Astrocyte (in vitro differentiated cells and primary cell): ENCODE measurements at regions not wholly inside any gene's neighbourhood (a gene's known extent, or its start where the extent isn't known, plus 50 kb on each side); places are given as distances from the start of the nearest gene placed in this dataset.
A peak's percentile ranks its signal among the peaks of the same experiment; 100 is the strongest.

Source experiments
- DNase-seq: peaks from one replicate; pipeline ENCODE4 v3.0.0-alpha.2; 2010; ENCODE audit warnings: low read depth
- FAIRE-seq: peaks from 2 replicates; lab custom pipeline; 2011; peaks lifted over from hg19 to GRCh38; lab: Jason Lieb, UNC
- H2AFZ ChIP-seq: 2 replicates; pipeline ENCODE4 v1.6.0; 2012; ENCODE audit warnings: low read depth, low read length, inconsistent platforms
- H3K27ac ChIP-seq: 2 replicates; pipeline ENCODE4 v1.5.1; 2011; ENCODE audit warnings: low read depth, low read length, inconsistent platforms
- H3K27me3 ChIP-seq: 2 replicates; pipeline ENCODE4 v1.6.0; 2011; ENCODE audit warnings: low read length, inconsistent platforms; ENCODE audit not compliant: insufficient read depth
- H3K36me3 ChIP-seq: 2 replicates; pipeline ENCODE4 v1.5.1; 2011; ENCODE audit warnings: low read length, inconsistent platforms; ENCODE audit not compliant: insufficient read depth
- H3K4me1 ChIP-seq: 2 replicates; pipeline ENCODE4 v1.5.1; 2011; ENCODE audit warnings: low read length, inconsistent platforms; ENCODE audit not compliant: insufficient read depth
- H3K4me2 ChIP-seq: 2 replicates; pipeline ENCODE4 v1.6.0; 2012; ENCODE audit warnings: low read length, inconsistent platforms
- H3K4me3 ChIP-seq: 2 replicates; pipeline ENCODE4 v1.5.1; 2011; ENCODE audit warnings: low read depth, mild to moderate bottlenecking, low read length, inconsistent platforms; ENCODE audit not compliant: insufficient read depth
- H3K79me2 ChIP-seq: 2 replicates; pipeline ENCODE4 v1.6.0; 2012; ENCODE audit warnings: mild to moderate bottlenecking, low read length, inconsistent platforms; ENCODE audit not compliant: insufficient read depth
- H3K9ac ChIP-seq: 2 replicates; pipeline ENCODE4 v1.6.0; 2012; ENCODE audit warnings: mild to moderate bottlenecking, low read length, inconsistent platforms
- H3K9me3 ChIP-seq: 2 replicates; pipeline ENCODE4 v1.5.1; 2012; ENCODE audit warnings: low read depth, mild to moderate bottlenecking, low read length, inconsistent platforms; ENCODE audit not compliant: insufficient read depth
- H4K20me1 ChIP-seq: 2 replicates; pipeline ENCODE4 v1.6.0; 2012; ENCODE audit warnings: low read length, inconsistent platforms; ENCODE audit not compliant: insufficient read depth
- H3K27ac Mint-ChIP-seq: one replicate; pipeline ENCODE4 v1.8.0; 2021; ENCODE audit warnings: mild to moderate bottlenecking, mixed read lengths; ENCODE audit not compliant: unreplicated experiment
- H3K27me3 Mint-ChIP-seq: one replicate; pipeline ENCODE4 v1.8.0; 2021; ENCODE audit warnings: low read depth, mixed read lengths; ENCODE audit not compliant: unreplicated experiment
- H3K36me3 Mint-ChIP-seq: one replicate; pipeline ENCODE4 v1.8.0; 2021; ENCODE audit warnings: low read depth, mixed read lengths; ENCODE audit not compliant: unreplicated experiment
- H3K4me1 Mint-ChIP-seq: one replicate; pipeline ENCODE4 v1.8.0; 2021; ENCODE audit warnings: low read depth, mixed read lengths; ENCODE audit not compliant: unreplicated experiment
- H3K4me3 Mint-ChIP-seq: one replicate; pipeline ENCODE4 v1.8.0; 2021; ENCODE audit warnings: mild to moderate bottlenecking, moderate library complexity, mixed read lengths; ENCODE audit not compliant: unreplicated experiment
- H3K9me3 Mint-ChIP-seq: one replicate; pipeline ENCODE4 v1.8.0; 2021; ENCODE audit warnings: mild to moderate bottlenecking, mixed read lengths; ENCODE audit not compliant: unreplicated experiment
- EZH2 ChIP-seq: IDR thresholded peaks from 2 replicates; pipeline ENCODE4 v1.6.1; 2012; ENCODE audit warnings: mild to moderate bottlenecking, low read length, inconsistent platforms; ENCODE audit not compliant: insufficient read depth
- TF ChIP-seq, protein P1 (sequence below): IDR thresholded peaks from 2 replicates; pipeline ENCODE4 v1.5.1; 2011; ENCODE audit warnings: low read depth, mild to moderate bottlenecking, inconsistent platforms, low read length, moderate library complexity; ENCODE audit not compliant: insufficient read depth

DNA sequence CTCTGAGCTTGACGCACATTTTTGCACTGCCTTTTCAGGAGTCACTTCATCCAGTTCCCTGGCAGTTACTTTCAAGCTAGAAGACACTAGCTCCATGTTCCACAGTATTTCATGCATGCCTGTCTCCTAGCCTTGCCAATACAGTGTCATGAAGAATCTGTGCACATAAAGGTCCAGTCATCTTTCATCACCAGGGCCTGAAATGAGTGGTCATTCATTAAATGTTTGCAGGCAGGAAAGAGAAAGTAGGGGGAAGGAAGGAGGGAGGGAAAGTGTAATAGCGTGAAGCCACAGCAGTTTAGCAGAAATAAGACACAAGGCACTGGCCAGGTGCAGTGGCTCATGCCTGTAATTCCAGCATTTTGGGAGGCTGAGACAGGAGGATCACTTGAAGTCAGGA, 92.4 kb upstream of the COPS8 start:
- H3K9me3 ChIP-seq, result no peaks in the 10 kb centered on the region
- H3K4me2 ChIP-seq, result no peak overlapping the region
- H3K9me3 Mint-ChIP-seq, result peaks cover 2% of the 10 kb centered on the region
- no peaks in the 10 kb centered on the region for H3K36me3 Mint-ChIP-seq
- FAIRE-seq (no peak), DNase-seq (no peak)
- H3K27ac Mint-ChIP-seq, result no peak overlapping the region
- H3K4me3 Mint-ChIP-seq, result no peak overlapping the region
- H3K4me1 Mint-ChIP-seq, result peaks cover 8% of the 10 kb centered on the region
- peaks cover 20% of the 10 kb centered on the region for H3K27me3 Mint-ChIP-seq
- H4K20me1 ChIP-seq, result no peaks in the 10 kb centered on the region
- no peak for TF ChIP-seq EZH2
- TF ChIP-seq, protein P1, sequence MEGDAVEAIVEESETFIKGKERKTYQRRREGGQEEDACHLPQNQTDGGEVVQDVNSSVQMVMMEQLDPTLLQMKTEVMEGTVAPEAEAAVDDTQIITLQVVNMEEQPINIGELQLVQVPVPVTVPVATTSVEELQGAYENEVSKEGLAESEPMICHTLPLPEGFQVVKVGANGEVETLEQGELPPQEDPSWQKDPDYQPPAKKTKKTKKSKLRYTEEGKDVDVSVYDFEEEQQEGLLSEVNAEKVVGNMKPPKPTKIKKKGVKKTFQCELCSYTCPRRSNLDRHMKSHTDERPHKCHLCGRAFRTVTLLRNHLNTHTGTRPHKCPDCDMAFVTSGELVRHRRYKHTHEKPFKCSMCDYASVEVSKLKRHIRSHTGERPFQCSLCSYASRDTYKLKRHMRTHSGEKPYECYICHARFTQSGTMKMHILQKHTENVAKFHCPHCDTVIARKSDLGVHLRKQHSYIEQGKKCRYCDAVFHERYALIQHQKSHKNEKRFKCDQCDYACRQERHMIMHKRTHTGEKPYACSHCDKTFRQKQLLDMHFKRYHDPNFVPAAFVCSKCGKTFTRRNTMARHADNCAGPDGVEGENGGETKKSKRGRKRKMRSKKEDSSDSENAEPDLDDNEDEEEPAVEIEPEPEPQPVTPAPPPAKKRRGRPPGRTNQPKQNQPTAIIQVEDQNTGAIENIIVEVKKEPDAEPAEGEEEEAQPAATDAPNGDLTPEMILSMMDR, result no peak
- H3K27ac ChIP-seq, result no peak overlapping the region
- H3K27me3 ChIP-seq, result peaks cover 8% of the 10 kb centered on the region
- H3K4me1 ChIP-seq, result peaks cover 13% of the 10 kb centered on the region
- no peaks in the 10 kb centered on the region for H3K36me3 ChIP-seq
- no peak overlapping the region for H3K4me3 ChIP-seq
- no peak overlapping the region for H3K9ac ChIP-seq
- H3K79me2 ChIP-seq, result no peaks in the 10 kb centered on the region
- no peak overlapping the region for H2AFZ ChIP-seq

DNA sequence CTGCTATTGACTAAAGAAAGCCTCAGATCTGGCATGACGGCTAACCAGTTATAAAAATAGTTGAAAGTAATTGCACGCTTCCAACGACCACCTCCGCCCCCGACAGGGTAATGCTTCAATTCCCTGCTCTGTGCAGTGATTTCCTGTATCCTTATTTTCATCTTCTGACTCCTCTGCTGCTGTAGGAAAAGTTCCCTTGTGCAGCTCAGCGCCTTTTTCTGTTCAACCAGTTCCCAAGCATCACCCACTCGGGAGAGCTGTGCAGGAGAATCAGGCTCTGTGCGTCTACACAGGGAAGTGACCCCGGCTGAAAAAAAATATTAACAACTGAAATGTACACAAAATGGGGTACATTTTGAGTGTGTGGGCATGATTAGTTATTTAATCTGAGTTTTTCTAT, 91.3 kb upstream of the COPS8 start:
- H2AFZ ChIP-seq, result no peak overlapping the region
- no peak overlapping the region for H3K27ac ChIP-seq
- Mint-ChIP-seq H3K4me1 (peaks cover 13% of the 10 kb centered on the region), H3K36me3 (no peaks in the 10 kb centered on the region), H3K27ac (no peak overlapping the region), H3K4me3 (no peak overlapping the region), H3K27me3 (peaks cover 10% of the 10 kb centered on the region), H3K9me3 (peaks cover 2% of the 10 kb centered on the region)
- H4K20me1 ChIP-seq, result no peaks in the 10 kb centered on the region
- no peak overlapping the region for H3K4me2 ChIP-seq
- FAIRE-seq (no peak), DNase-seq (no peak)
- H3K9me3 ChIP-seq, result no peaks in the 10 kb centered on the region
- H3K36me3 ChIP-seq, result no peaks in the 10 kb centered on the region
- peaks cover 21% of the 10 kb centered on the region for H3K4me1 ChIP-seq
- TF ChIP-seq EZH2, result no peak
- TF ChIP-seq, protein P1, result no peak
- peaks cover 8% of the 10 kb centered on the region for H3K27me3 ChIP-seq
- H3K79me2 ChIP-seq, result no peaks in the 10 kb centered on the region
- H3K9ac ChIP-seq, result no peak overlapping the region
- no peak overlapping the region for H3K4me3 ChIP-seq

DNA sequence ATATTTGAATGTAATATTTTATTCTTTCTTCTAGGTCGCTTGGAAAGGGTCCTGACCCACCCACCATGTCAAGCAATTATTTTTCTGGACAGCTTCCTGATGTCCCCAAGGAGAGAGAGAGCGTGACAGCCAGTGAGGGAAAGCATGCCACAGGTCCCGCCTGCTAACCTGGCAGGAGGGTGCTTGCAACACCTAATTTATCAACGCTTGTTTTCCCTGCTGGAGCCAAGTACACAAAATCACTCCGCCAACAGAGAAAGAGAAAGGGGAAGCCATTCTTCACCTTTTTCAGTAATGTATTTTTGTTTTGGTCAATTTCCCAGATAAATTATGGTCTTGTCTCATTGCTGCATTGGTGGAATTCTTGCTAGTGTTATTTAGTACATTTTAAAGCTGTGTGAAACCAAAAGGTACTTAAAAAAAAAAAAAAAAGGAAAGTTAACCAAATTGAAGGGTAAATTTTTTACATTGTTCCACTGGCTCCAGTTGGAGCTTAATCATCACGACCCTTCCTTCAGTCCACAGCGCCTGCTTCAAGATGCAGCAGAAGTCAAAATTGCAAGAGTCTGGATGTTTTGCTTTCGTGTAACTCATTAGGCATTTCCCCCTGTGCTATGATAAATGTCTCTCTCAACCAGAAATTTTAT, 88.5 kb upstream of the COPS8 start:
- FAIRE-seq, result no peak
- Mint-ChIP-seq H3K9me3 (peaks cover 2% of the 10 kb centered on the region), H3K4me3 (no peak overlapping the region), H3K36me3 (no peaks in the 10 kb centered on the region), H3K4me1 (peaks cover 13% of the 10 kb centered on the region), H3K27me3 (peaks cover 7% of the 10 kb centered on the region), H3K27ac (no peak overlapping the region)
- H3K36me3 ChIP-seq, result no peaks in the 10 kb centered on the region
- H4K20me1 ChIP-seq, result no peaks in the 10 kb centered on the region
- no peak overlapping the region for H2AFZ ChIP-seq
- no peak for TF ChIP-seq EZH2
- H3K4me3 ChIP-seq, result no peak overlapping the region
- no peaks in the 10 kb centered on the region for H3K9me3 ChIP-seq
- peak overlapping the region; percentile 54 for H3K4me2 ChIP-seq
- H3K27ac ChIP-seq, result no peak overlapping the region
- peaks cover 5% of the 10 kb centered on the region for H3K27me3 ChIP-seq
- no peak overlapping the region for H3K9ac ChIP-seq
- no peaks in the 10 kb centered on the region for H3K79me2 ChIP-seq
- peak; percentile 57 for DNase-seq
- H3K4me1 ChIP-seq, result peaks cover 21% of the 10 kb centered on the region
